Medulla oblongata (tissue), 1 donor: ENCODE measurements at regions not wholly inside any gene's neighbourhood (a gene's known extent, or its start where the extent isn't known, plus 50 kb on each side); places are given as distances from the start of the nearest gene placed in this dataset.
"Not testable (repeated sequence)": the region's sequence is repeated elsewhere in the genome, so short reads cannot be mapped to it uniquely, and the experiment has no call there.

Experiments
- DNase-seq: peaks from one replicate; pipeline ENCODE4 v3.0.0-alpha.2; 2015; ENCODE audit errors: extremely low spot score

- DNase-seq = no peak
Measured at GRCh38 chr13:58889474-58889873, 1257.9 kb downstream of the PCDH17 start.

- no peak for DNase-seq
Measured at GRCh38 chr13:58893396-58893795, 1261.9 kb downstream of the PCDH17 start.

- DNase-seq = no peak
Measured at GRCh38 chr13:58906329-58907007, 1257.3 kb downstream of the DIAPH3 start.

GRCh38 chr13:58907347-58907746 lies 1256.4 kb downstream of the DIAPH3 start:
- no peak for DNase-seq

- DNase-seq = no peak
Measured at GRCh38 chr13:58908019-58908679, 1255.6 kb downstream of the DIAPH3 start.

- no peak for DNase-seq
Measured at GRCh38 chr13:58919551-58919950, 1244.2 kb downstream of the DIAPH3 start.

GRCh38 chr13:58921129-58921528 lies 1242.6 kb downstream of the DIAPH3 start:
- no peak for DNase-seq

- DNase-seq = no peak
Measured at GRCh38 chr13:58926858-58927257, 1236.9 kb downstream of the DIAPH3 start.

- no peak for DNase-seq
Measured at GRCh38 chr13:58933475-58933874, 1230.3 kb downstream of the DIAPH3 start.

GRCh38 chr13:58935689-58936088 lies 1228.0 kb downstream of the DIAPH3 start:
- no peak for DNase-seq

GRCh38 chr13:58946274-58946673 lies 1217.5 kb downstream of the DIAPH3 start:
- DNase-seq = no peak

GRCh38 chr13:58949646-58950045 lies 1214.1 kb downstream of the DIAPH3 start:
- DNase-seq = no peak

GRCh38 chr13:58950911-58951310 lies 1212.8 kb downstream of the DIAPH3 start:
- DNase-seq = no peak

- no peak for DNase-seq
Measured at GRCh38 chr13:58953638-58954037, 1210.1 kb downstream of the DIAPH3 start.

GRCh38 chr13:58955546-58956385 lies 1208.0 kb downstream of the DIAPH3 start:
- DNase-seq = no peak

- not testable (repeated sequence) for DNase-seq
Measured at GRCh38 chr13:58958097-58958496, 1205.6 kb downstream of the DIAPH3 start.

GRCh38 chr13:58960888-58961287 lies 1202.8 kb downstream of the DIAPH3 start:
- no peak for DNase-seq

- no peak for DNase-seq
Measured at GRCh38 chr13:58963321-58963720, 1200.4 kb downstream of the DIAPH3 start.

GRCh38 chr13:58964048-58964447 lies 1199.7 kb downstream of the DIAPH3 start:
- no peak for DNase-seq

GRCh38 chr13:58977085-58977484 lies 1186.6 kb downstream of the DIAPH3 start:
- DNase-seq = no peak

- DNase-seq = no peak
Measured at GRCh38 chr13:58978331-58978730, 1185.4 kb downstream of the DIAPH3 start.

- DNase-seq = no peak
Measured at GRCh38 chr13:58979851-58980250, 1183.9 kb downstream of the DIAPH3 start.

- no peak for DNase-seq
Measured at GRCh38 chr13:58985845-58986244, 1177.9 kb downstream of the DIAPH3 start.
